GM12878 (cell line): ENCODE measurements at regions not wholly inside any gene's neighbourhood (a gene's known extent, or its start where the extent isn't known, plus 50 kb on each side); places are given as distances from the start of the nearest gene placed in this dataset.

Source experiments
- ATAC-seq: fragments of 200-7000 bp; cut with Tn5 transposase; 3 replicates; pipeline ENCODE4 v1.9.1; 2020; ENCODE audit warnings: mild to moderate bottlenecking, moderate library complexity
- BruUV-seq: library from RNA; stranded (reverse); fragments of 400-500 nt; replicated peaks from 2 replicates; lab custom pipeline; 2021; lab: Mats Ljungman, UMichigan
- CTCF ChIA-PET: fragments of 300-600 bp; sonication (Branson Sonifier 250); formaldehyde crosslinking; extraction: SDS; loops from one replicate; lab custom pipeline; 2021; ENCODE audit warnings: inconsistent platforms; lab: Yijun Ruan, JAX
- POLR2A ChIA-PET: fragments of 350-600 bp; formaldehyde crosslinking; extraction: SDS; loops from one replicate; lab custom pipeline; 2021; ENCODE audit warnings: inconsistent platforms; lab: Charles Lee
- RAD21 ChIA-PET: fragments of 300-600 bp; sonication (Branson Sonifier 250); formaldehyde crosslinking; loops from one replicate; lab custom pipeline; 2023; ENCODE audit warnings: antibody characterized with exemption; ENCODE audit not compliant: unreplicated experiment; lab: Charles Lee
- SMC1A ChIA-PET: fragments of 300-600 bp; sonication (Branson Sonifier 250); formaldehyde crosslinking; loops from one replicate; lab custom pipeline; 2023; ENCODE audit not compliant: unreplicated experiment, uncharacterized antibody; lab: Charles Lee
- DNase-seq: peaks from one replicate; pipeline ENCODE4 v3.0.0-alpha.2; 2011; ENCODE audit warnings: low read depth, low spot score
- FAIRE-seq: peaks from 3 replicates; lab custom pipeline; 2011; peaks lifted over from hg19 to GRCh38; lab: Jason Lieb, UNC
- H2AFZ ChIP-seq: 2 replicates; pipeline ENCODE4 v1.6.0; 2011; ENCODE audit warnings: low read depth, low read length, control low read depth; ENCODE audit not compliant: control insufficient read depth
- H3K27ac ChIP-seq: 2 replicates; pipeline ENCODE4 v1.5.1; 2011; ENCODE audit warnings: control low read depth; ENCODE audit not compliant: control insufficient read depth, insufficient read depth
- H3K27me3 ChIP-seq, 2 experiments: replicated peaks in 1 of 2; 2 replicates each; pipeline versions ENCODE4 v1.6.0 to v1.6.1; 2011; ENCODE audit warnings: low read length in 1 of 2; ENCODE audit not compliant: control insufficient read depth in 2 of 2, insufficient read depth in 2 of 2
- H3K36me3 ChIP-seq, 2 experiments: 2 replicates each; pipeline ENCODE4 v1.5.1; 2011; ENCODE audit warnings: low read length in 1 of 2; ENCODE audit not compliant: control insufficient read depth in 2 of 2, insufficient read depth in 2 of 2
- H3K4me1 ChIP-seq: 2 replicates; pipeline ENCODE4 v1.6.1; 2011; ENCODE audit warnings: mild to moderate bottlenecking, low read length, moderate library complexity, mixed read lengths; ENCODE audit not compliant: control insufficient read depth, insufficient read depth
- H3K4me2 ChIP-seq: 2 replicates; pipeline ENCODE4 v1.6.0; 2011; ENCODE audit warnings: control low read depth; ENCODE audit not compliant: control insufficient read depth, insufficient read depth
- H3K4me3 ChIP-seq: fragments of 200-600 bp; sonication (generic); 2 replicates; pipeline ENCODE4 v1.5.1; 2016
- H3K79me2 ChIP-seq: 2 replicates; pipeline ENCODE4 v1.6.0; 2011; ENCODE audit warnings: low read length; ENCODE audit not compliant: control insufficient read depth, insufficient read depth
- H3K9ac ChIP-seq: 2 replicates; pipeline ENCODE4 v1.8.0; 2011; ENCODE audit warnings: low read length, control low read depth, mixed read lengths; ENCODE audit not compliant: control insufficient read depth, insufficient read depth
- H3K9me3 ChIP-seq: replicated peaks from 3 replicates; pipeline ENCODE4 v1.5.1; 2011; ENCODE audit warnings: mild to moderate bottlenecking, low read length; ENCODE audit not compliant: control insufficient read depth, insufficient read depth
- H4K20me1 ChIP-seq: 2 replicates; pipeline ENCODE4 v1.6.0; 2011; ENCODE audit not compliant: control insufficient read depth, insufficient read depth
- BRCA1 ChIP-seq: IDR thresholded peaks from 2 replicates; pipeline ENCODE4 v1.6.1; 2011; ENCODE audit warnings: low read depth, low read length, improper control_type of control experiment
- CBX3 ChIP-seq: fragments of 200-600 bp; sonication (generic); IDR thresholded peaks from 2 replicates; pipeline ENCODE4 v1.6.1; 2016; ENCODE audit warnings: low read depth, borderline replicate concordance
- CHD4 ChIP-seq: fragments of 200-600 bp; sonication (generic); IDR thresholded peaks from 2 replicates; pipeline ENCODE4 v1.6.1; 2016; ENCODE audit warnings: mild to moderate bottlenecking
- CREB1 ChIP-seq: IDR thresholded peaks from 2 replicates; pipeline ENCODE4 v1.6.1; 2012; ENCODE audit warnings: low read depth, mild to moderate bottlenecking, inconsistent platforms
- E4F1 ChIP-seq: fragments of 450-650 bp; IDR thresholded peaks from 2 replicates; pipeline ENCODE4 v1.6.1; 2018; ENCODE audit warnings: borderline replicate concordance, mild to moderate bottlenecking; ENCODE audit not compliant: partially characterized antibody
- ESRRA ChIP-seq: IDR thresholded peaks from 2 replicates; pipeline ENCODE4 v1.6.1; 2012; ENCODE audit warnings: mild to moderate bottlenecking, low read length, improper control_type of control experiment
- ETV6 ChIP-seq, 2 experiments: fragments of 450-650 bp in 1 of 2; IDR thresholded peaks in 1 of 2; conservative IDR thresholded peaks in 1 of 2; 2 replicates each; pipeline ENCODE4 v1.6.1; 2014; ENCODE audit warnings: antibody characterized with exemption in 1 of 2, borderline replicate concordance in 1 of 2, low read depth in 1 of 2, mild to moderate bottlenecking in 1 of 2, moderate library complexity in 1 of 2
- EZH2 ChIP-seq: IDR thresholded peaks from 2 replicates; pipeline ENCODE4 v1.6.1; 2012; ENCODE audit warnings: low read depth, mild to moderate bottlenecking, control low read depth, inconsistent platforms, low read length, borderline replicate concordance; ENCODE audit not compliant: control insufficient read depth
- HDAC2 ChIP-seq: fragments of 200-600 bp; sonication (generic); IDR thresholded peaks from 2 replicates; pipeline ENCODE4 v1.6.1; 2017
- MYC ChIP-seq: IDR thresholded peaks from 2 replicates; pipeline ENCODE4 v1.6.1; 2011; ENCODE audit warnings: mild to moderate bottlenecking, low read length, moderate library complexity, inconsistent platforms; ENCODE audit not compliant: insufficient read depth, insufficient replicate concordance, insufficient read length, severe bottlenecking
- POLR2AphosphoS5 ChIP-seq: IDR thresholded peaks from 2 replicates; pipeline ENCODE4 v1.6.1; 2011; ENCODE audit warnings: mild to moderate bottlenecking, low read length, inconsistent platforms
- RUNX3 ChIP-seq: IDR thresholded peaks from 2 replicates; pipeline ENCODE4 v1.6.1; 2012; ENCODE audit warnings: low read length, inconsistent platforms
- SUPT20H ChIP-seq: IDR thresholded peaks from 2 replicates; pipeline ENCODE4 v1.6.1; 2011; ENCODE audit warnings: low read depth, mild to moderate bottlenecking, low read length, moderate library complexity, borderline replicate concordance; ENCODE audit not compliant: control insufficient read depth
- TBL1XR1 ChIP-seq: IDR thresholded peaks from 2 replicates; pipeline ENCODE4 v1.6.1; 2012; ENCODE audit warnings: low read depth, low read length, improper control_type of control experiment
- ZNF622 ChIP-seq: fragments of 450-650 bp; IDR thresholded peaks from 2 replicates; pipeline ENCODE4 v1.6.1; 2017; ENCODE audit warnings: mild to moderate bottlenecking, inconsistent platforms
- WGBS: methylation state at CpG from one replicate; pipeline ENCODE4 v1.1.6; 2016; ENCODE audit warnings: low lambda C conversion rate; ENCODE audit not compliant: insufficient replicate concordance, insufficient coverage; ENCODE audit errors: missing lambda C conversion rate; 5-methylcytosine and 5-hydroxymethylcytosine counted together
- in situ Hi-C: fragments of 300-500 bp; cut with MboI; formaldehyde crosslinking; loops from 9 replicates; pipeline ENCODE4 v1.14.3; 2018; ENCODE audit warnings: mixed read lengths
- intact Hi-C: fragments of 100-400 bp; cut with micrococcal nuclease; formaldehyde crosslinking; loops from one replicate; pipeline ENCODE4 v1.14.2; 2022; ENCODE audit not compliant: unreplicated experiment

GRCh38 chr1:185444676-185445075, 127.6 kb upstream of the IVNS1ABP start:
- intact Hi-C loops, result no loop called here
- CTCF ChIA-PET, result interaction anchor here (1.1 to 1.3 kb wide), 3 partner anchors 11 to 151 kb away, joined by 3 to 4 read pairs (median 4); no protein-coding TSS in a partner anchor

GRCh38 chr1:185442050-185442449, 125.0 kb upstream of the IVNS1ABP start:
- SMC1A ChIA-PET, result interaction anchor here (0.6 to 0.9 kb wide), 2 partner anchors 138 to 184 kb away, joined by 3 read pairs; no protein-coding TSS in a partner anchor
- no peak for DNase-seq
- 4% methylated on average over 2 of the region's 2 CpGs for WGBS
- no peaks in the 10 kb centered on the region for H3K9me3 ChIP-seq
- no peaks in the 10 kb centered on the region for H3K27me3 ChIP-seq
- no peak overlapping the region for H3K4me2 ChIP-seq
- no peak overlapping the region for H2AFZ ChIP-seq
- no peak overlapping the region for H3K4me3 ChIP-seq
- H3K4me1 ChIP-seq, result no peaks in the 10 kb centered on the region
- no peak for FAIRE-seq
- in situ Hi-C loops, result no loop called here
- H3K79me2 ChIP-seq, result no peaks in the 10 kb centered on the region
- no peaks in the 10 kb centered on the region for H3K36me3 ChIP-seq
- H4K20me1 ChIP-seq, result no peaks in the 10 kb centered on the region
- no peak for ATAC-seq
- H3K9ac ChIP-seq, result no peak overlapping the region
- POLR2A ChIA-PET, result no interaction called here
- no peak overlapping the region for H3K27ac ChIP-seq
- CTCF ChIA-PET, result interaction anchor here (0.6 kb wide), 1 partner anchor 105 kb away, joined by 3 read pairs; no protein-coding TSS in a partner anchor
- RAD21 ChIA-PET, result no interaction called here
- BruUV-seq, result no TSS peak
- intact Hi-C loops, result no loop called here
- TF ChIP-seq ZNF622, result no peak
- no peak for TF ChIP-seq ETV6 (conservative IDR thresholded peaks at IDR 0.05 in 1 of 2, IDR thresholded peaks at IDR 0.05 in 1 of 2; ENCODE audit: borderline replicate concordance in 1 of 2, low read depth in 1 of 2)
- no peak for TF ChIP-seq EZH2
- no peak for TF ChIP-seq E4F1
- TF ChIP-seq HDAC2, result no peak
- TF ChIP-seq POLR2AphosphoS5, result no peak
- no peak for TF ChIP-seq BRCA1
- no peak for TF ChIP-seq CBX3
- TF ChIP-seq ESRRA, result no peak
- no peak for TF ChIP-seq TBL1XR1
- no peak for TF ChIP-seq SUPT20H
- no peak for TF ChIP-seq CHD4
- no peak for TF ChIP-seq MYC
- no peak for TF ChIP-seq RUNX3

More at GRCh38 chr1:185444676-185445075, 127.6 kb upstream of the IVNS1ABP start:
- ATAC-seq, result no peak
- RAD21 ChIA-PET, result no interaction called here
- Histone ChIP-seq H3K9ac (no peak overlapping the region), H3K79me2 (no peaks in the 10 kb centered on the region), H3K27me3 (no peaks in the 10 kb centered on the region), H3K4me3 (no peak overlapping the region), H3K4me1 (no peaks in the 10 kb centered on the region), H3K4me2 (no peak overlapping the region), H3K36me3 (no peaks in the 10 kb centered on the region), H4K20me1 (no peaks in the 10 kb centered on the region), H2AFZ (no peak overlapping the region), H3K9me3 (no peaks in the 10 kb centered on the region), H3K27ac (no peak overlapping the region)
- SMC1A ChIA-PET, result no interaction called here
- POLR2A ChIA-PET, result no interaction called here
- DNase-seq, result no peak
- in situ Hi-C loops, result no loop called here
- TF ChIP-seq CREB1, result no peak
- 70% methylated on average over 8 of the region's 8 CpGs for WGBS
- no TSS peak for BruUV-seq
- no peak for FAIRE-seq
